Endodermal cell (in vitro differentiated cells): ENCODE measurements at regions not wholly inside any gene's neighbourhood (a gene's known extent, or its start where the extent isn't known, plus 50 kb on each side); places are given as distances from the start of the nearest gene placed in this dataset.

Source experiments
- DNase-seq: peaks from one replicate; pipeline ENCODE4 v3.0.0-alpha.2; 2017
- H3K27ac ChIP-seq: 2 replicates; pipeline ENCODE4 v1.5.1; 2013; ENCODE audit warnings: mild to moderate bottlenecking, low read depth, low read length, moderate library complexity
- H3K27me3 ChIP-seq: 2 replicates; pipeline ENCODE4 v1.6.1; 2013; ENCODE audit warnings: mild to moderate bottlenecking, low read length, moderate library complexity; ENCODE audit not compliant: insufficient read depth, control insufficient read depth, poor library complexity, severe bottlenecking
- H3K36me3 ChIP-seq: 2 replicates; pipeline ENCODE4 v1.7.0; 2013; ENCODE audit warnings: mild to moderate bottlenecking, low read length, moderate library complexity; ENCODE audit not compliant: control insufficient read depth, insufficient read depth
- H3K4me1 ChIP-seq: one replicate; pipeline ENCODE4 v1.7.0; 2013; ENCODE audit warnings: low read length; ENCODE audit not compliant: control insufficient read depth, insufficient read depth
- H3K4me3 ChIP-seq: 2 replicates; pipeline ENCODE4 v1.5.1; 2013; ENCODE audit warnings: mild to moderate bottlenecking, low read length, moderate library complexity
- H3K9ac ChIP-seq: 2 replicates; pipeline ENCODE4 v1.6.1; 2013; ENCODE audit warnings: mild to moderate bottlenecking, low read length, moderate library complexity; ENCODE audit not compliant: poor library complexity, severe bottlenecking; ENCODE audit errors: extremely low read depth
- H3K9me3 ChIP-seq: 2 replicates; pipeline ENCODE4 v1.6.1; 2013; ENCODE audit warnings: mild to moderate bottlenecking, low read length, moderate library complexity; ENCODE audit not compliant: control insufficient read depth
- H3K27ac Mint-ChIP-seq: 2 replicates; pipeline ENCODE4 v1.8.0; 2020; ENCODE audit warnings: mixed read lengths
- H3K27me3 Mint-ChIP-seq: 2 replicates; pipeline ENCODE4 v1.8.0; 2021; ENCODE audit warnings: mild to moderate bottlenecking, mixed read lengths; ENCODE audit not compliant: insufficient read depth
- H3K36me3 Mint-ChIP-seq: 2 replicates; pipeline ENCODE4 v1.8.0; 2020; ENCODE audit warnings: low read depth, mixed read lengths
- H3K4me1 Mint-ChIP-seq: 2 replicates; pipeline ENCODE4 v1.8.0; 2020; ENCODE audit warnings: mixed read lengths
- H3K4me3 Mint-ChIP-seq: 2 replicates; pipeline ENCODE4 v1.8.0; 2020; ENCODE audit warnings: mild to moderate bottlenecking, moderate library complexity, mixed read lengths
- H3K9me3 Mint-ChIP-seq: 2 replicates; pipeline ENCODE4 v1.8.0; 2020; ENCODE audit warnings: mild to moderate bottlenecking, mixed read lengths
- CTCF ChIP-seq: fragments of 200-600 bp; sonication (generic); conservative IDR thresholded peaks from 2 replicates; pipeline ENCODE4 v1.5.0; 2021; ENCODE audit warnings: antibody characterized with exemption, mild to moderate bottlenecking
- WGBS, 2 experiments: methylation state at CpG; one replicate each; pipeline versions ENCODE4 v1.1.5 to v1.1.7; 2013; ENCODE audit warnings: missing lambda C conversion rate in 2 of 2, mixed read lengths in 1 of 2; ENCODE audit not compliant: insufficient coverage in 1 of 2, insufficient read length in 1 of 2; 5-methylcytosine and 5-hydroxymethylcytosine counted together

GRCh38 chr2:41899189-41899588 is 148.6 kb upstream of the PKDCC start:
- no peaks in the 10 kb centered on the region for H3K27me3 ChIP-seq
- no peaks in the 10 kb centered on the region for H3K4me1 ChIP-seq
- 86 to 98% methylated on average over 1 to 2 of the region's 2 CpGs for WGBS, 2 experiments
- Mint-ChIP-seq H3K4me3 (no peak overlapping the region), H3K27me3 (peaks cover 6% of the 10 kb centered on the region), H3K36me3 (no peaks in the 10 kb centered on the region), H3K9me3 (no peaks in the 10 kb centered on the region), H3K4me1 (peaks cover 6% of the 10 kb centered on the region), H3K27ac (no peak overlapping the region)
- H3K27ac ChIP-seq, result no peak overlapping the region
- no peak overlapping the region for H3K4me3 ChIP-seq
- no peak for DNase-seq
- TF ChIP-seq CTCF, result no peak
- H3K9me3 ChIP-seq, result no peaks in the 10 kb centered on the region
- no peaks in the 10 kb centered on the region for H3K36me3 ChIP-seq
- H3K9ac ChIP-seq, result no peak overlapping the region

- Mint-ChIP-seq H3K27ac (no peak overlapping the region), H3K9me3 (no peaks in the 10 kb centered on the region), H3K4me3 (no peak overlapping the region), H3K36me3 (no peaks in the 10 kb centered on the region), H3K4me1 (peaks cover 9% of the 10 kb centered on the region), H3K27me3 (peaks cover 6% of the 10 kb centered on the region)
- no peak for DNase-seq
- 75 to 100% methylated on average over 1 of the region's 1 CpG for WGBS, 2 experiments
- Histone ChIP-seq H3K27ac (no peak overlapping the region), H3K4me1 (peaks cover 3% of the 10 kb centered on the region), H3K4me3 (no peak overlapping the region), H3K27me3 (no peaks in the 10 kb centered on the region), H3K36me3 (no peaks in the 10 kb centered on the region), H3K9ac (no peak overlapping the region), H3K9me3 (no peaks in the 10 kb centered on the region)
- no peak for TF ChIP-seq CTCF
These were observed 147.7 kb upstream of the PKDCC start for GRCh38 chr2:41900101-41900577.

GRCh38 chr2:41902897-41903296 is 144.9 kb upstream of the PKDCC start:
- no peak for DNase-seq
- Histone ChIP-seq H3K27me3 (no peaks in the 10 kb centered on the region), H3K9me3 (no peaks in the 10 kb centered on the region), H3K27ac (no peak overlapping the region), H3K4me1 (peaks cover 11% of the 10 kb centered on the region), H3K9ac (no peak overlapping the region), H3K4me3 (no peak overlapping the region), H3K36me3 (no peaks in the 10 kb centered on the region)
- H3K4me1 Mint-ChIP-seq, result peaks cover 35% of the 10 kb centered on the region
- no peak overlapping the region for H3K27ac Mint-ChIP-seq
- TF ChIP-seq CTCF, result no peak
- H3K36me3 Mint-ChIP-seq, result no peaks in the 10 kb centered on the region
- no peaks in the 10 kb centered on the region for H3K9me3 Mint-ChIP-seq
- WGBS, 2 experiments, result 94 to 100% methylated on average over 2 of the region's 2 CpGs
- no peaks in the 10 kb centered on the region for H3K27me3 Mint-ChIP-seq
- H3K4me3 Mint-ChIP-seq, result no peak overlapping the region
